ENCODE measurements at regions not wholly inside any gene's neighbourhood (a gene's known extent, or its start where the extent isn't known, plus 50 kb on each side); places are given as distances from the start of the nearest gene placed in this dataset.

- H3K4me3 ChIP-seq = no peak overlapping the region
- no peak overlapping the region for H2AFZ ChIP-seq
- no peaks in the 10 kb centered on the region for H3K4me1 ChIP-seq (ENCODE audit: insufficient read depth)
- H3K4me2 ChIP-seq (ENCODE audit: unreplicated experiment) = no peak overlapping the region
- no peak for TF ChIP-seq EZH2phosphoT487 (IDR thresholded peaks at IDR 0.05; ENCODE audit: insufficient read depth, low read depth)
- TF ChIP-seq EZH2 (IDR thresholded peaks at IDR 0.05; ENCODE audit: insufficient read depth, poor library complexity, severe bottlenecking) = no peak
- WGBS, 2 experiments (ENCODE audit: low coverage in 1 of 2, low lambda C conversion rate in 2 of 2, missing lambda C conversion rate in 2 of 2) = 53 to 56% methylated on average over 10 of the region's 10 CpGs
- no peak for DNase-seq
- in situ Hi-C loops (cut with MboI) = no loop called here
- no peaks in the 10 kb centered on the region for H3F3A ChIP-seq (ENCODE audit: insufficient read depth)
- peaks cover 74% of the 10 kb centered on the region for H3K27me3 ChIP-seq (replicated peaks; ENCODE audit: insufficient read depth)
- no peaks in the 10 kb centered on the region for H3K9me2 ChIP-seq (ENCODE audit: insufficient read depth)
- no peaks in the 10 kb centered on the region for H3K9me3 ChIP-seq (ENCODE audit: low read depth)
- no peak overlapping the region for H3K9ac ChIP-seq
- H3K27ac ChIP-seq = no peak overlapping the region
- H4K20me1 ChIP-seq (ENCODE audit: insufficient read depth) = no peaks in the 10 kb centered on the region
- no peaks in the 10 kb centered on the region for H3K36me3 ChIP-seq (ENCODE audit: low read depth)
- no peaks in the 10 kb centered on the region for H3K79me2 ChIP-seq (ENCODE audit: insufficient read depth)
These were observed 298.8 kb downstream of the FOXL1 start for GRCh38 chr16:86877108-86877507.

GRCh38 chr16:86877835-86878234 is 299.5 kb downstream of the FOXL1 start:
- Histone ChIP-seq H3K4me2 (ENCODE audit: unreplicated experiment) (no peak overlapping the region), H3K79me2 (ENCODE audit: insufficient read depth) (no peaks in the 10 kb centered on the region), H3K27ac (no peak overlapping the region), H2AFZ (no peak overlapping the region), H3K9me2 (ENCODE audit: insufficient read depth) (no peaks in the 10 kb centered on the region), H3F3A (ENCODE audit: insufficient read depth) (no peaks in the 10 kb centered on the region), H3K27me3 (replicated peaks; ENCODE audit: insufficient read depth) (peaks cover 80% of the 10 kb centered on the region), H3K9ac (no peak overlapping the region), H3K4me1 (ENCODE audit: insufficient read depth) (no peaks in the 10 kb centered on the region), H3K4me3 (no peak overlapping the region), H3K36me3 (ENCODE audit: low read depth) (no peaks in the 10 kb centered on the region), H3K9me3 (ENCODE audit: low read depth) (no peaks in the 10 kb centered on the region), H4K20me1 (ENCODE audit: insufficient read depth) (no peaks in the 10 kb centered on the region)
- in situ Hi-C loops (cut with MboI) = no loop called here
- WGBS, 2 experiments (ENCODE audit: low coverage in 1 of 2, low lambda C conversion rate in 2 of 2, missing lambda C conversion rate in 2 of 2) = 76 to 84% methylated on average over 2 of the region's 2 CpGs
- TF ChIP-seq EZH2phosphoT487 (IDR thresholded peaks at IDR 0.05; ENCODE audit: insufficient read depth, low read depth) (no peak), EZH2 (IDR thresholded peaks at IDR 0.05; ENCODE audit: insufficient read depth, poor library complexity, severe bottlenecking) (no peak)
- no peak for DNase-seq

- H3K36me3 ChIP-seq (ENCODE audit: low read depth) = no peaks in the 10 kb centered on the region
- in situ Hi-C loops (cut with MboI) = no loop called here
These were observed 300.1 kb downstream of the FOXL1 start for GRCh38 chr16:86878236-86879080.

GRCh38 chr16:86879268-86879667 is 300.9 kb downstream of the FOXL1 start:
- Histone ChIP-seq H2AFZ (no peak overlapping the region), H3K79me2 (ENCODE audit: insufficient read depth) (no peaks in the 10 kb centered on the region), H3K36me3 (ENCODE audit: low read depth) (no peaks in the 10 kb centered on the region), H3K27me3 (replicated peaks; ENCODE audit: insufficient read depth) (peaks cover 87% of the 10 kb centered on the region), H3F3A (ENCODE audit: insufficient read depth) (0 out of 2 replicates have a peak, but pooled peaks cover 4% of the 10 kb centered on the region), H3K4me3 (no peak overlapping the region), H3K4me2 (ENCODE audit: unreplicated experiment) (no peak overlapping the region), H3K9me3 (ENCODE audit: low read depth) (no peaks in the 10 kb centered on the region), H3K4me1 (ENCODE audit: insufficient read depth) (no peaks in the 10 kb centered on the region), H4K20me1 (ENCODE audit: insufficient read depth) (no peaks in the 10 kb centered on the region), H3K9me2 (ENCODE audit: insufficient read depth) (no peaks in the 10 kb centered on the region), H3K27ac (no peak overlapping the region), H3K9ac (no peak overlapping the region)
- DNase-seq = no peak
- in situ Hi-C loops (cut with MboI) = no loop called here
- 63 to 69% methylated on average over 11 of the region's 11 CpGs for WGBS, 2 experiments (ENCODE audit: low coverage in 1 of 2, low lambda C conversion rate in 2 of 2, missing lambda C conversion rate in 2 of 2)
- TF ChIP-seq EZH2 (IDR thresholded peaks at IDR 0.05; ENCODE audit: insufficient read depth, poor library complexity, severe bottlenecking) (no peak), EZH2phosphoT487 (IDR thresholded peaks at IDR 0.05; ENCODE audit: insufficient read depth, low read depth) (no peak)

More at GRCh38 chr16:86878236-86879080, 300.1 kb downstream of the FOXL1 start:
- H4K20me1 ChIP-seq (ENCODE audit: insufficient read depth) = no peaks in the 10 kb centered on the region
- no peak overlapping the region for H3K9ac ChIP-seq
- no peaks in the 10 kb centered on the region for H3K4me1 ChIP-seq (ENCODE audit: insufficient read depth)
- peaks cover 86% of the 10 kb centered on the region for H3K27me3 ChIP-seq (replicated peaks; ENCODE audit: insufficient read depth)
- 0 out of 2 replicates have a peak, but pooled peaks cover 4% of the 10 kb centered on the region for H3F3A ChIP-seq (ENCODE audit: insufficient read depth)
- H3K9me2 ChIP-seq (ENCODE audit: insufficient read depth) = no peaks in the 10 kb centered on the region
- TF ChIP-seq EZH2 (IDR thresholded peaks at IDR 0.05; ENCODE audit: insufficient read depth, poor library complexity, severe bottlenecking) (no peak), EZH2phosphoT487 (IDR thresholded peaks at IDR 0.05; ENCODE audit: insufficient read depth, low read depth) (no peak)
- WGBS, 2 experiments (ENCODE audit: low coverage in 1 of 2, low lambda C conversion rate in 2 of 2, missing lambda C conversion rate in 2 of 2) = 62% methylated on average over 38 of the region's 38 CpGs
- H3K27ac ChIP-seq = no peak overlapping the region
- no peaks in the 10 kb centered on the region for H3K79me2 ChIP-seq (ENCODE audit: insufficient read depth)
- no peak overlapping the region for H3K4me3 ChIP-seq
- DNase-seq = no peak
- no peak overlapping the region for H2AFZ ChIP-seq
- no peak overlapping the region for H3K4me2 ChIP-seq (ENCODE audit: unreplicated experiment)
- no peaks in the 10 kb centered on the region for H3K9me3 ChIP-seq (ENCODE audit: low read depth)

Data from GM23248 (cell line).